Activated T-cell treated with anti-CD3 and anti-CD28 coated beads, Interleukin-2, amount 50 U/mL, for 4 hours (primary cell): ENCODE measurements at regions not wholly inside any gene's neighbourhood (a gene's known extent, or its start where the extent isn't known, plus 50 kb on each side); places are given as distances from the start of the nearest gene placed in this dataset.
A peak's percentile ranks its signal among the peaks of the same experiment; 100 is the strongest.
"Not testable (repeated sequence)": the region's sequence is repeated elsewhere in the genome, so short reads cannot be mapped to it uniquely, and the experiment has no call there.

Experiments
- ATAC-seq, 2 donors: fragments of 200-7000 bp; cut with Tn5 transposase; one replicate each; pipeline ENCODE4 v1.10.0; 2021
- DNase-seq: peaks from one replicate; pipeline ENCODE4 v3.0.0-alpha.2; 2020
- H3K27me3 Mint-ChIP-seq: one replicate; pipeline ENCODE4 v1.8.0; 2021; ENCODE audit warnings: low read depth, mixed read lengths
- H3K36me3 Mint-ChIP-seq: one replicate; pipeline ENCODE4 v1.8.0; 2022; ENCODE audit warnings: mixed read lengths; ENCODE audit not compliant: insufficient read depth
- H3K4me1 Mint-ChIP-seq: one replicate; pipeline ENCODE4 v1.8.0; 2021; ENCODE audit warnings: low read depth, mixed read lengths
- H3K4me3 Mint-ChIP-seq: one replicate; pipeline ENCODE4 v1.8.0; 2021; ENCODE audit warnings: mild to moderate bottlenecking, moderate library complexity, mixed read lengths
- H3K9me3 Mint-ChIP-seq: one replicate; pipeline ENCODE4 v1.8.0; 2021; ENCODE audit warnings: mixed read lengths

GRCh38 chr7:65453341-65454030 is 79.8 kb downstream of the ZNF92 start:
- peaks cover 14% of the 10 kb centered on the region for H3K4me1 Mint-ChIP-seq
- no peak overlapping the region for H3K4me3 Mint-ChIP-seq
- no peak for ATAC-seq

GRCh38 chr7:65454469-65454868 is 80.8 kb downstream of the ZNF92 start:
- Mint-ChIP-seq H3K27me3 (peaks cover 13% of the 10 kb centered on the region), H3K4me1 (peaks cover 13% of the 10 kb centered on the region), H3K36me3 (no peaks in the 10 kb centered on the region), H3K9me3 (no peaks in the 10 kb centered on the region), H3K4me3 (no peak overlapping the region)
- DNase-seq (no peak), ATAC-seq (no peak)

More at GRCh38 chr7:65453341-65454030, 79.8 kb downstream of the ZNF92 start:
- Mint-ChIP-seq H3K9me3 (no peaks in the 10 kb centered on the region), H3K36me3 (no peaks in the 10 kb centered on the region), H3K27me3 (peaks cover 11% of the 10 kb centered on the region)
- no peak for DNase-seq

GRCh38 chr7:65455050-65455449 is 81.4 kb downstream of the ZNF92 start:
- not testable (repeated sequence) for ATAC-seq, H3K9me3 Mint-ChIP-seq, H3K36me3 Mint-ChIP-seq, H3K4me3 Mint-ChIP-seq, DNase-seq, H3K4me1 Mint-ChIP-seq
- peaks cover 13% of the 10 kb centered on the region for H3K27me3 Mint-ChIP-seq

- Mint-ChIP-seq H3K27me3 (peaks cover 9% of the 10 kb centered on the region), H3K36me3 (no peaks in the 10 kb centered on the region), H3K4me3 (no peak overlapping the region), H3K9me3 (no peaks in the 10 kb centered on the region), H3K4me1 (peaks cover 5% of the 10 kb centered on the region)
- DNase-seq (no peak), ATAC-seq (no peak)
Observed at GRCh38 chr7:65457705-65458104, 84.0 kb downstream of the ZNF92 start.

DNA sequence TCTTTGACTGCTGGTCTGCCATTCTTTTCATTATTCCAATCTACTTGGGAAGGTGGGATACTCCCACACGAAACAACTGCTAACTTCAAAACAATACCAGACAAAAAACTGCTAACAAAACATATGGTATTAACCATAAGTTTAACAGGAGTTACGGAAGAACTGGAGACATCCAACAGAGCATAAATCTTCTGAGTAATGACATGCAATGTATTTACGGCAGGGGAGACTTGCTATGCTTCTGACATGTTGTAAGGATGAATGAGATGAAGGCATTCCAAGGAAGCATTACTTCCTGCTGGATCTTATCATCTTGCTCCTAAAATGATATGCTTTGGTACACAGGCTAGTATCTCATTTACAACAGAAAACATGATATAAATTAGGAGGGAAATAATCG is 85.8 kb downstream of the ZNF92 start:
- Mint-ChIP-seq H3K36me3 (no peaks in the 10 kb centered on the region), H3K9me3 (no peaks in the 10 kb centered on the region), H3K4me1 (peaks cover 3% of the 10 kb centered on the region), H3K4me3 (no peak overlapping the region), H3K27me3 (peaks cover 7% of the 10 kb centered on the region)
- DNase-seq (no peak), ATAC-seq (no peak)

- H3K9me3 Mint-ChIP-seq, result peaks cover 3% of the 10 kb centered on the region
Observed at GRCh38 chr7:65462148-65462716, 88.6 kb downstream of the ZNF92 start.

GRCh38 chr7:65463184-65463583 is 89.5 kb downstream of the ZNF92 start:
- H3K27me3 Mint-ChIP-seq, result peaks cover 2% of the 10 kb centered on the region
- no peak for ATAC-seq
- no peaks in the 10 kb centered on the region for H3K4me1 Mint-ChIP-seq
- no peak overlapping the region for H3K4me3 Mint-ChIP-seq
- DNase-seq, result no peak
- H3K36me3 Mint-ChIP-seq, result no peaks in the 10 kb centered on the region
- peaks cover 9% of the 10 kb centered on the region for H3K9me3 Mint-ChIP-seq

More at GRCh38 chr7:65462148-65462716, 88.6 kb downstream of the ZNF92 start:
- no peak for ATAC-seq
- Mint-ChIP-seq H3K4me3 (no peak overlapping the region), H3K27me3 (peaks cover 2% of the 10 kb centered on the region), H3K4me1 (no peaks in the 10 kb centered on the region), H3K36me3 (no peaks in the 10 kb centered on the region)
- DNase-seq, result no peak

DNA sequence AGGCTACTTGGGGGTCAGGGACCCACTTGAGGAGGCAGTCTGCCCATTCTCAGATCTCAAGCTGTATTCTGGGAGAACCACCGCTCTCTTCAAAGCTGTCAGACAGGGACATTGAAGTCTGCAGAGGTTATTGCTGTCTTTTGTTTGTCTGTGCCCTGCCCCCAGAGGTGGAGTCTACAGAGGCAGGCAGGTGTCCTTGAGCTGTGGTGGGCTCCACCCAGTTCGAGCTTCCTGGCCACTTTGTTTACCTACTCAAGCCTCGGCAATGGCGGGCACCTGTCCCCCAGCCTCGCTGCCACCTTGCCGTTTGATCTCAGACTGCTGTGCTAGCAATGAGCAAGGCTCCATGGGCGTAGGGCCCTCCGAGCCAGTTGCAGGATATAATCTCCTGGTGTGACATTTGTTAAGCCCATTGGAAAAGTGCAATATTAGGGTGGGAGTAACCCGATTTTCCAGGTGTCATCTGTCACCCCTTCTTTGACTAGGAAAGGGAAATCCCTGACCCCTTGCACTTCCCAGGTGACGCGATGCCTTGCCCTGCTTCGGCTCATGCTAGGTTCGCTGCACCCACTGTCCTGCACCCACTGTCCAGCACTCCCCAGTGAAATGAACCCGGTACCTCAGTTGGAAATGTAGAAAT is 96.4 kb downstream of the ZNF92 start:
- H3K36me3 Mint-ChIP-seq, H3K27me3 Mint-ChIP-seq, DNase-seq: not testable (repeated sequence)

GRCh38 chr7:65471587-65471986 is 97.9 kb downstream of the ZNF92 start:
- Mint-ChIP-seq H3K9me3 (peaks cover 16% of the 10 kb centered on the region), H3K4me3 (no peak overlapping the region), H3K27me3 (no peaks in the 10 kb centered on the region), H3K4me1 (peaks cover 29% of the 10 kb centered on the region), H3K36me3 (peaks cover 1% of the 10 kb centered on the region)
- ATAC-seq, result no peak
- no peak for DNase-seq

More for the DNA sequence above, 96.4 kb downstream of the ZNF92 start:
- peaks cover 13% of the 10 kb centered on the region for H3K4me1 Mint-ChIP-seq
- not testable (repeated sequence) for H3K4me3 Mint-ChIP-seq, ATAC-seq
- peaks cover 13% of the 10 kb centered on the region for H3K9me3 Mint-ChIP-seq

DNA sequence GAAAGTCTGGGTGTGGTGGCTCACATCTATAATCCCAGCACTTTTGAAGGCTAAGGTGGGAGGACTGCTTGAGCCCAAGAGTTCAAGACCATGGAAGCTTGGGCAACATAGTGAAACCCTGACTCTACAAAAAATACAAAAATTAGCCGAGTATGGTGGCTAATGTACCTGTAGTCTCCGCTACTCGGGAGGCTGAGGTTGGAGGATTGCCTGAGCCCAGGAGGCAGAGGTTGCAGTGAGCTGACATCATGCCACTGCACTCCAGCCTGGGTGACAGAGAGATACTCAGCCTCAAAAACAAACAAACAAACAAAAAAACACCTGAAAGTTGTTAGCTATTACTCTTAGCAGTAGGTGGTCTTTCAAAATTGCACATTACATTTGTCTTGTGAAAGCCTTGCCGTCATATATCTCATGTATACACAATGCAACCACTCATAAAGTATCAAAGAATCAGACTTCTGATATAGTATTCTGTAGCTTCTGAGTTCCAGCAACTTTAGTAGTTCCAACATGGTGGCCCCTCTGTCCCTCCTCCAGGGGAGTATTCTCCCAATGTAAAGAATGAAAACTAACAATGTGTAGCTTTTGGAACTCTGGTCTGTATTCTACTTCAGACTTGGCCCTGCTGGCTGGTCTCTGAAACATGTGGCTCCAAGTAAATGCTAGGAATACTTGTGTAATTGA is 101.5 kb downstream of the ZNF92 start:
- no peak for ATAC-seq
- no peak for DNase-seq
- H3K9me3 Mint-ChIP-seq, result peaks cover 10% of the 10 kb centered on the region
- peaks cover 45% of the 10 kb centered on the region for H3K4me1 Mint-ChIP-seq
- peaks cover 2% of the 10 kb centered on the region for H3K27me3 Mint-ChIP-seq
- peak overlapping the region; percentile 50 for H3K4me3 Mint-ChIP-seq
- H3K36me3 Mint-ChIP-seq, result peaks cover 1% of the 10 kb centered on the region

- Mint-ChIP-seq H3K4me1 (peaks cover 49% of the 10 kb centered on the region), H3K4me3 (peak overlapping the region; percentile 50), H3K36me3 (peaks cover 1% of the 10 kb centered on the region), H3K27me3 (peaks cover 3% of the 10 kb centered on the region), H3K9me3 (peaks cover 10% of the 10 kb centered on the region)
- DNase-seq (no peak), ATAC-seq (no peak)
Observed at GRCh38 chr7:65475734-65476319, 102.2 kb downstream of the ZNF92 start.

GRCh38 chr7:65477326-65477725 is 103.7 kb downstream of the ZNF92 start:
- Mint-ChIP-seq H3K27me3 (peaks cover 3% of the 10 kb centered on the region), H3K4me3 (no peak overlapping the region), H3K4me1 (peaks cover 49% of the 10 kb centered on the region), H3K9me3 (peaks cover 18% of the 10 kb centered on the region), H3K36me3 (peaks cover 1% of the 10 kb centered on the region)
- ATAC-seq (no peak), DNase-seq (no peak)

DNA sequence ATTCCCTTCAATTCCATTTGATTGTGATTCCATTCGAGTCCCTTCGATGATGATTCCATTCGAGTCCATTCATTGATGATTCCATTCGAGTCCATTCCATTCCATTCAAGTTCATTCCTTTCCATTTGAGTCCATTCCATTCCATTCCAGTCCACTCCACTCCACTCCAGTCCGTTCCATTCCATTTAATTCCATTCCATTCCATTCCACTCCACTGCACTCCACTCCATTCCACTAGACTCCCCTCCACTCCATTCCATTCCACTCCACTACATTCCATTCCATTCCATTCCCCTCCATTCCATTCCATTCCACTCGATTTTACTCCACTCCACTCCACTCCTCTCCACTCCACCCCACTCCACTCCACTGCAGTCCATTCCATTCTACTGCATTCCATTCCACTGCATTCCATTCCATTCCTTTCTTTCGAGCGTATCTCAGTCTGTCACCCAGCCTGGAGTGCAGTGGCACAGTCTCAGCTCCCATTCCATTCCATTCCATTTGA is 115.7 kb downstream of the ZNF92 start:
- ATAC-seq, result no peak
- Mint-ChIP-seq H3K27me3 (peaks cover 6% of the 10 kb centered on the region), H3K4me3 (no peak overlapping the region), H3K9me3 (peaks cover 23% of the 10 kb centered on the region), H3K4me1 (no peaks in the 10 kb centered on the region), H3K36me3 (no peaks in the 10 kb centered on the region)
- DNase-seq, result no peak

- H3K9me3 Mint-ChIP-seq, H3K4me3 Mint-ChIP-seq, H3K27me3 Mint-ChIP-seq, DNase-seq, H3K36me3 Mint-ChIP-seq, ATAC-seq, H3K4me1 Mint-ChIP-seq: not testable (repeated sequence)
Observed at GRCh38 chr7:65496697-65497096, 123.0 kb downstream of the ZNF92 start.
